GM23338 (cell line): ENCODE measurements at regions not wholly inside any gene's neighbourhood (a gene's known extent, or its start where the extent isn't known, plus 50 kb on each side); places are given as distances from the start of the nearest gene placed in this dataset.

Experiments used
- ATAC-seq: fragments of 200-7000 bp; cut with Tn5 transposase; 3 replicates; pipeline ENCODE4 v1.9.1; 2020
- DNase-seq: peaks from one replicate; pipeline ENCODE4 v3.0.0-alpha.2; 2015; ENCODE audit warnings: low spot score
- H2AFZ ChIP-seq: fragments of 200-600 bp; sonication (generic); 2 replicates; pipeline ENCODE4 v1.8.0; 2016; ENCODE audit warnings: antibody characterized with exemption, mild to moderate bottlenecking, moderate library complexity
- H3F3A ChIP-seq: fragments of 200-600 bp; sonication (generic); replicated peaks from 2 replicates; pipeline ENCODE4 v1.8.0; 2017; ENCODE audit warnings: antibody characterized with exemption, mixed run types, low read depth
- H3K27ac ChIP-seq: fragments of 200-600 bp; sonication (generic); 2 replicates; pipeline ENCODE4 v1.6.1; 2016; ENCODE audit warnings: low read depth
- H3K27me3 ChIP-seq: fragments of 200-600 bp; sonication (generic); 2 replicates; pipeline ENCODE4 v1.8.0; 2016; ENCODE audit warnings: mild to moderate bottlenecking, mixed run types, moderate library complexity; ENCODE audit not compliant: insufficient read depth
- H3K36me3 ChIP-seq: fragments of 200-600 bp; sonication (generic); 2 replicates; pipeline ENCODE4 v1.8.0; 2016; ENCODE audit warnings: mild to moderate bottlenecking; ENCODE audit not compliant: insufficient read depth
- H3K4me1 ChIP-seq: fragments of 200-600 bp; sonication (generic); 2 replicates; pipeline ENCODE4 v1.8.0; 2016; ENCODE audit warnings: mild to moderate bottlenecking, moderate library complexity; ENCODE audit not compliant: insufficient read depth
- H3K4me2 ChIP-seq: fragments of 200-600 bp; sonication (generic); 2 replicates; pipeline ENCODE4 v1.7.1; 2017; ENCODE audit warnings: mixed run types
- H3K4me3 ChIP-seq: fragments of 200-600 bp; sonication (generic); 2 replicates; pipeline ENCODE4 v1.6.1; 2016; ENCODE audit warnings: mixed run types
- H3K79me2 ChIP-seq: fragments of 200-600 bp; sonication (generic); replicated peaks from 2 replicates; pipeline ENCODE4 v1.8.0; 2017; ENCODE audit warnings: mild to moderate bottlenecking; ENCODE audit not compliant: insufficient read depth
- H3K9me2 ChIP-seq: fragments of 200-600 bp; sonication (generic); 2 replicates; pipeline ENCODE4 v1.8.0; 2017; ENCODE audit not compliant: insufficient read depth
- H4K20me1 ChIP-seq: fragments of 200-600 bp; sonication (generic); replicated peaks from 2 replicates; pipeline ENCODE4 v1.8.0; 2017; ENCODE audit warnings: mild to moderate bottlenecking; ENCODE audit not compliant: insufficient read depth
- H3K27ac Mint-ChIP-seq: 2 replicates; pipeline ENCODE4 v1.8.0; 2020; ENCODE audit warnings: inconsistent platforms, mild to moderate bottlenecking, moderate library complexity, mixed read lengths
- H3K27me3 Mint-ChIP-seq: 3 replicates; pipeline ENCODE4 v1.8.0; 2022; ENCODE audit warnings: low read depth, mild to moderate bottlenecking, moderate library complexity, mixed read lengths, inconsistent platforms; ENCODE audit not compliant: insufficient read depth, poor library complexity
- H3K36me3 Mint-ChIP-seq: 3 replicates; pipeline ENCODE4 v1.8.0; 2021; ENCODE audit warnings: low read depth, mild to moderate bottlenecking, inconsistent platforms, moderate library complexity, mixed read lengths
- H3K4me1 Mint-ChIP-seq: 3 replicates; pipeline ENCODE4 v1.8.0; 2020; ENCODE audit warnings: mild to moderate bottlenecking, inconsistent platforms, mixed read lengths
- H3K4me3 Mint-ChIP-seq: 3 replicates; pipeline ENCODE4 v1.8.0; 2021; ENCODE audit warnings: moderate library complexity, mild to moderate bottlenecking, inconsistent platforms, mixed read lengths
- H3K9me3 Mint-ChIP-seq: 3 replicates; pipeline ENCODE4 v1.8.0; 2020; ENCODE audit warnings: moderate library complexity, mild to moderate bottlenecking, inconsistent platforms, mixed read lengths
- CREB1 ChIP-seq: fragments of 250-450 bp; sonication (Bioruptor Pico); IDR thresholded peaks from 2 replicates; pipeline ENCODE4 v1.5.0; 2020; ENCODE audit warnings: low read depth, mild to moderate bottlenecking, moderate library complexity
- ETS1 ChIP-seq: IDR thresholded peaks from 2 replicates; pipeline ENCODE4 v1.6.1; 2016; ENCODE audit warnings: antibody characterized with exemption
- EZH2 ChIP-seq: fragments of 200-600 bp; sonication (generic); IDR thresholded peaks from one replicate; pipeline ENCODE4 v1.8.0; 2017; ENCODE audit warnings: antibody characterized with exemption, mild to moderate bottlenecking, low read depth; ENCODE audit not compliant: unreplicated experiment
- EZH2phosphoT487 ChIP-seq: fragments of 200-600 bp; sonication (generic); IDR thresholded peaks from one replicate; pipeline ENCODE4 v1.8.1; 2018; ENCODE audit warnings: antibody characterized with exemption; ENCODE audit not compliant: unreplicated experiment
- JUNB ChIP-seq: IDR thresholded peaks from one replicate; pipeline ENCODE4 v1.6.1; 2016; ENCODE audit warnings: antibody characterized with exemption; ENCODE audit not compliant: unreplicated experiment
- NANOG ChIP-seq: IDR thresholded peaks from 2 replicates; pipeline ENCODE4 v1.6.1; 2016; ENCODE audit warnings: antibody characterized with exemption, borderline replicate concordance
- POLR2AphosphoS5 ChIP-seq: IDR thresholded peaks from 2 replicates; pipeline ENCODE4 v1.6.1; 2016; ENCODE audit warnings: antibody characterized with exemption, low read depth
- REST ChIP-seq: IDR thresholded peaks from one replicate; pipeline ENCODE4 v1.6.1; 2018; ENCODE audit warnings: antibody characterized with exemption; ENCODE audit not compliant: unreplicated experiment
- STAT1 ChIP-seq: IDR thresholded peaks from one replicate; pipeline ENCODE4 v1.6.1; 2016; ENCODE audit warnings: antibody characterized with exemption; ENCODE audit not compliant: unreplicated experiment
- ZNF114 ChIP-seq: fragments of 250-450 bp; sonication (Bioruptor Pico); IDR thresholded peaks from 2 replicates; pipeline ENCODE4 v1.5.0; 2020; ENCODE audit warnings: mild to moderate bottlenecking, moderate library complexity
- ZNF331 ChIP-seq: fragments of 250-450 bp; sonication (Bioruptor Pico); IDR thresholded peaks from 2 replicates; pipeline ENCODE4 v1.5.0; 2020; ENCODE audit warnings: low read depth, mild to moderate bottlenecking, moderate library complexity
- TF ChIP-seq, protein P1 (sequence below), 2 experiments: fragments of 200-600 bp in 1 of 2; sonication (generic) in 1 of 2; conservative IDR thresholded peaks; 2 replicates each; pipeline versions ENCODE4 v1.5.1 to v1.6.1; 2016 to 2017; ENCODE audit warnings: antibody characterized with exemption in 2 of 2, low read depth in 2 of 2, mild to moderate bottlenecking in 2 of 2, moderate library complexity in 1 of 2
- TF ChIP-seq, protein P2 (sequence below): fragments of 250-450 bp; sonication (Bioruptor Pico); IDR thresholded peaks from 2 replicates; pipeline ENCODE4 v1.5.0; 2020; ENCODE audit warnings: mild to moderate bottlenecking, moderate library complexity

- Histone ChIP-seq H4K20me1 (no peaks in the 10 kb centered on the region), H3F3A (peaks cover 3% of the 10 kb centered on the region; the same call in 1 of the 2 replicates), H2AFZ (no peak overlapping the region), H3K4me1 (peaks cover 9% of the 10 kb centered on the region), H3K79me2 (no peaks in the 10 kb centered on the region), H3K4me3 (peak overlapping the region; percentile 97), H3K9me2 (no peaks in the 10 kb centered on the region), H3K4me2 (no peak overlapping the region), H3K27me3 (peaks cover 52% of the 10 kb centered on the region), H3K36me3 (no peaks in the 10 kb centered on the region), H3K27ac (no peak overlapping the region)
- DNase-seq (no peak), ATAC-seq (no peak)
- TF ChIP-seq STAT1 (no peak), REST (no peak), ZNF331 (CRISPR knock-in tag) (no peak), CREB1 (CRISPR knock-in tag) (no peak), ETS1 (no peak), ZNF114 (CRISPR knock-in tag) (no peak), POLR2AphosphoS5 (no peak), EZH2 (no peak), EZH2phosphoT487 (no peak), JUNB (no peak), NANOG (no peak)
- TF ChIP-seq, protein P1, sequence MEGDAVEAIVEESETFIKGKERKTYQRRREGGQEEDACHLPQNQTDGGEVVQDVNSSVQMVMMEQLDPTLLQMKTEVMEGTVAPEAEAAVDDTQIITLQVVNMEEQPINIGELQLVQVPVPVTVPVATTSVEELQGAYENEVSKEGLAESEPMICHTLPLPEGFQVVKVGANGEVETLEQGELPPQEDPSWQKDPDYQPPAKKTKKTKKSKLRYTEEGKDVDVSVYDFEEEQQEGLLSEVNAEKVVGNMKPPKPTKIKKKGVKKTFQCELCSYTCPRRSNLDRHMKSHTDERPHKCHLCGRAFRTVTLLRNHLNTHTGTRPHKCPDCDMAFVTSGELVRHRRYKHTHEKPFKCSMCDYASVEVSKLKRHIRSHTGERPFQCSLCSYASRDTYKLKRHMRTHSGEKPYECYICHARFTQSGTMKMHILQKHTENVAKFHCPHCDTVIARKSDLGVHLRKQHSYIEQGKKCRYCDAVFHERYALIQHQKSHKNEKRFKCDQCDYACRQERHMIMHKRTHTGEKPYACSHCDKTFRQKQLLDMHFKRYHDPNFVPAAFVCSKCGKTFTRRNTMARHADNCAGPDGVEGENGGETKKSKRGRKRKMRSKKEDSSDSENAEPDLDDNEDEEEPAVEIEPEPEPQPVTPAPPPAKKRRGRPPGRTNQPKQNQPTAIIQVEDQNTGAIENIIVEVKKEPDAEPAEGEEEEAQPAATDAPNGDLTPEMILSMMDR (conservative IDR thresholded peaks at IDR 0.05; ENCODE audit: low read depth in 2 of 2): no peak
- TF ChIP-seq, protein P2, sequence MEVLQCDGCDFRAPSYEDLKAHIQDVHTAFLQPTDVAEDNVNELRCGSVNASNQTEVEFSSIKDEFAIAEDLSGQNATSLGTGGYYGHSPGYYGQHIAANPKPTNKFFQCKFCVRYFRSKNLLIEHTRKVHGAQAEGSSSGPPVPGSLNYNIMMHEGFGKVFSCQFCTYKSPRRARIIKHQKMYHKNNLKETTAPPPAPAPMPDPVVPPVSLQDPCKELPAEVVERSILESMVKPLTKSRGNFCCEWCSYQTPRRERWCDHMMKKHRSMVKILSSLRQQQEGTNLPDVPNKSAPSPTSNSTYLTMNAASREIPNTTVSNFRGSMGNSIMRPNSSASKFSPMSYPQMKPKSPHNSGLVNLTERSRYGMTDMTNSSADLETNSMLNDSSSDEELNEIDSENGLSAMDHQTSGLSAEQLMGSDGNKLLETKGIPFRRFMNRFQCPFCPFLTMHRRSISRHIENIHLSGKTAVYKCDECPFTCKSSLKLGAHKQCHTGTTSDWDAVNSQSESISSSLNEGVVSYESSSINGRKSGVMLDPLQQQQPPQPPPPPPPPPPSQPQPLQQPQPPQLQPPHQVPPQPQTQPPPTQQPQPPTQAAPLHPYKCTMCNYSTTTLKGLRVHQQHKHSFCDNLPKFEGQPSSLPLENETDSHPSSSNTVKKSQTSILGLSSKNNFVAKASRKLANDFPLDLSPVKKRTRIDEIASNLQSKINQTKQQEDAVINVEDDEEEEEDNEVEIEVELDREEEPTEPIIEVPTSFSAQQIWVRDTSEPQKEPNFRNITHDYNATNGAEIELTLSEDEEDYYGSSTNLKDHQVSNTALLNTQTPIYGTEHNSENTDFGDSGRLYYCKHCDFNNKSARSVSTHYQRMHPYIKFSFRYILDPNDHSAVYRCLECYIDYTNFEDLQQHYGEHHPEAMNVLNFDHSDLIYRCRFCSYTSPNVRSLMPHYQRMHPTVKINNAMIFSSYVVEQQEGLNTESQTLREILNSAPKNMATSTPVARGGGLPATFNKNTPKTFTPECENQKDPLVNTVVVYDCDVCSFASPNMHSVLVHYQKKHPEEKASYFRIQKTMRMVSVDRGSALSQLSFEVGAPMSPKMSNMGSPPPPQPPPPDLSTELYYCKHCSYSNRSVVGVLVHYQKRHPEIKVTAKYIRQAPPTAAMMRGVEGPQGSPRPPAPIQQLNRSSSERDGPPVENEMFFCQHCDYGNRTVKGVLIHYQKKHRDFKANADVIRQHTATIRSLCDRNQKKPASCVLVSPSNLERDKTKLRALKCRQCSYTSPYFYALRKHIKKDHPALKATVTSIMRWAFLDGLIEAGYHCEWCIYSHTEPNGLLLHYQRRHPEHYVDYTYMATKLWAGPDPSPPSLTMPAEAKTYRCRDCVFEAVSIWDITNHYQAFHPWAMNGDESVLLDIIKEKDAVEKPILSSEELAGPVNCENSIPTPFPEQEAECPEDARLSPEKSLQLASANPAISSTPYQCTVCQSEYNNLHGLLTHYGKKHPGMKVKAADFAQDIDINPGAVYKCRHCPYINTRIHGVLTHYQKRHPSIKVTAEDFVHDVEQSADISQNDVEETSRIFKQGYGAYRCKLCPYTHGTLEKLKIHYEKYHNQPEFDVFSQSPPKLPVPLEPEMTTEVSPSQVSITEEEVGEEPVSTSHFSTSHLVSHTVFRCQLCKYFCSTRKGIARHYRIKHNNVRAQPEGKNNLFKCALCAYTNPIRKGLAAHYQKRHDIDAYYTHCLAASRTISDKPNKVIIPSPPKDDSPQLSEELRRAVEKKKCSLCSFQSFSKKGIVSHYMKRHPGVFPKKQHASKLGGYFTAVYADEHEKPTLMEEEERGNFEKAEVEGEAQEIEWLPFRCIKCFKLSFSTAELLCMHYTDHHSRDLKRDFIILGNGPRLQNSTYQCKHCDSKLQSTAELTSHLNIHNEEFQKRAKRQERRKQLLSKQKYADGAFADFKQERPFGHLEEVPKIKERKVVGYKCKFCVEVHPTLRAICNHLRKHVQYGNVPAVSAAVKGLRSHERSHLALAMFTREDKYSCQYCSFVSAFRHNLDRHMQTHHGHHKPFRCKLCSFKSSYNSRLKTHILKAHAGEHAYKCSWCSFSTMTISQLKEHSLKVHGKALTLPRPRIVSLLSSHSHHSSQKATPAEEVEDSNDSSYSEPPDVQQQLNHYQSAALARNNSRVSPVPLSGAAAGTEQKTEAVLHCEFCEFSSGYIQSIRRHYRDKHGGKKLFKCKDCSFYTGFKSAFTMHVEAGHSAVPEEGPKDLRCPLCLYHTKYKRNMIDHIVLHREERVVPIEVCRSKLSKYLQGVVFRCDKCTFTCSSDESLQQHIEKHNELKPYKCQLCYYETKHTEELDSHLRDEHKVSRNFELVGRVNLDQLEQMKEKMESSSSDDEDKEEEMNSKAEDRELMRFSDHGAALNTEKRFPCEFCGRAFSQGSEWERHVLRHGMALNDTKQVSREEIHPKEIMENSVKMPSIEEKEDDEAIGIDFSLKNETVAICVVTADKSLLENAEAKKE: no peak
- Mint-ChIP-seq H3K4me1 (peaks cover 6% of the 10 kb centered on the region; the same call in 2 of the 3 replicates), H3K27me3 (peaks cover 40% of the 10 kb centered on the region), H3K27ac (no peak overlapping the region), H3K36me3 (no peaks in the 10 kb centered on the region), H3K9me3 (peaks cover 4% of the 10 kb centered on the region; the same call in 1 of the 3 replicates), H3K4me3 (peak overlapping the region; percentile 89; the same call in 1 of the 3 replicates)
Observed at GRCh38 chr6:28632326-28632851, 106.7 kb downstream of the GPX5 start.
